Ovary (tissue), 3 donors: ENCODE measurements at regions not wholly inside any gene's neighbourhood (a gene's known extent, or its start where the extent isn't known, plus 50 kb on each side); places are given as distances from the start of the nearest gene placed in this dataset.

Experiments used
- POLR2A ChIP-seq: fragments of 450-650 bp; IDR thresholded peaks from one replicate; pipeline ENCODE4 v1.6.1; 2017; ENCODE audit warnings: antibody characterized with exemption, mild to moderate bottlenecking, moderate library complexity
- TF ChIP-seq, protein P1 (sequence below), 3 donors: fragments of 450-650 bp in 2 of 3; fragments of 200-600 bp in 1 of 3; IDR thresholded peaks; one replicate each; pipeline versions ENCODE4 v1.5.1 to v1.8.0; 2016 to 2022; ENCODE audit warnings: antibody characterized with exemption in 3 of 3, mild to moderate bottlenecking in 1 of 3
- donor health status: DM: no; HTN: no; CAD: no.

DNA sequence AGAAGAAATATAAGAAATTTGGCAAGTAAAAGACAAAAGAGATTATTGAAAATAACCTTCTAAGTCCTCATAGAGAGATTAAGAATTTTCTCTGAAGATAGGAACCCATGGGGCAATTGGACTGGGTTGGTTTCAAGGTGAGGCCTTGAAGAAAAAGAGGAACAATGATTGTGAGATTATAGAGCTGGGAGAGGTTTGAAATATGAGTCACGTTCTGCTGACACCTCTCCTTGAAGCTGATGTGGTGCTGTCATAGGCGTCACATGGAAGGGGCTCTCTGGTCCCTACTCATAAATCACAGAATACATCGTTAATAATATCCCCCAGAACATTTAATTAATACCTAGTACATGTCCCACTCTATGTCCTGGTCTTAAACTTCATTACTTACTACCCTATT lies 227.6 kb upstream of the PDE3A start:
- TF ChIP-seq, protein P1, sequence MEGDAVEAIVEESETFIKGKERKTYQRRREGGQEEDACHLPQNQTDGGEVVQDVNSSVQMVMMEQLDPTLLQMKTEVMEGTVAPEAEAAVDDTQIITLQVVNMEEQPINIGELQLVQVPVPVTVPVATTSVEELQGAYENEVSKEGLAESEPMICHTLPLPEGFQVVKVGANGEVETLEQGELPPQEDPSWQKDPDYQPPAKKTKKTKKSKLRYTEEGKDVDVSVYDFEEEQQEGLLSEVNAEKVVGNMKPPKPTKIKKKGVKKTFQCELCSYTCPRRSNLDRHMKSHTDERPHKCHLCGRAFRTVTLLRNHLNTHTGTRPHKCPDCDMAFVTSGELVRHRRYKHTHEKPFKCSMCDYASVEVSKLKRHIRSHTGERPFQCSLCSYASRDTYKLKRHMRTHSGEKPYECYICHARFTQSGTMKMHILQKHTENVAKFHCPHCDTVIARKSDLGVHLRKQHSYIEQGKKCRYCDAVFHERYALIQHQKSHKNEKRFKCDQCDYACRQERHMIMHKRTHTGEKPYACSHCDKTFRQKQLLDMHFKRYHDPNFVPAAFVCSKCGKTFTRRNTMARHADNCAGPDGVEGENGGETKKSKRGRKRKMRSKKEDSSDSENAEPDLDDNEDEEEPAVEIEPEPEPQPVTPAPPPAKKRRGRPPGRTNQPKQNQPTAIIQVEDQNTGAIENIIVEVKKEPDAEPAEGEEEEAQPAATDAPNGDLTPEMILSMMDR (IDR thresholded peaks at IDR 0.05) = no peak
- no peak for TF ChIP-seq POLR2A
